HL-60 (cell line): ENCODE measurements at regions not wholly inside any gene's neighbourhood (a gene's known extent, or its start where the extent isn't known, plus 50 kb on each side); places are given as distances from the start of the nearest gene placed in this dataset.

Experiments
- CTCF ChIP-seq: IDR thresholded peaks from one replicate; pipeline ENCODE4 v1.5.1; 2011; ENCODE audit warnings: low read length, control low read depth, inconsistent platforms; ENCODE audit not compliant: insufficient read depth
- GABPA ChIP-seq: IDR thresholded peaks from 2 replicates; pipeline ENCODE4 v1.6.1; 2012; ENCODE audit warnings: low read depth

- TF ChIP-seq CTCF (no peak), GABPA (no peak)
Observed at GRCh38 chr2:221350616-221351015, 221.5 kb downstream of the EPHA4 start.
